SJSA1 (cell line): ENCODE measurements at regions not wholly inside any gene's neighbourhood (a gene's known extent, or its start where the extent isn't known, plus 50 kb on each side); places are given as distances from the start of the nearest gene placed in this dataset.

Source experiments
- DNase-seq, 2 experiments: peaks; one replicate each; pipeline ENCODE4 v3.0.0-alpha.2; 2015 to 2020; ENCODE audit warnings: low spot score in 2 of 2, low read depth in 1 of 2
- H3K27ac ChIP-seq: fragments of 250-450 bp; sonication (Bioruptor Pico); 2 replicates; pipeline ENCODE4 v1.5.1; 2020; ENCODE audit warnings: mild to moderate bottlenecking, moderate library complexity
- H3K27me3 ChIP-seq: fragments of 250-450 bp; sonication (Bioruptor Pico); replicated peaks from 2 replicates; pipeline ENCODE4 v1.5.1; 2020; ENCODE audit warnings: mild to moderate bottlenecking, moderate library complexity
- H3K36me3 ChIP-seq: fragments of 250-450 bp; sonication (Bioruptor Pico); 2 replicates; pipeline ENCODE4 v1.5.1; 2020; ENCODE audit warnings: mild to moderate bottlenecking
- H3K4me1 ChIP-seq: fragments of 250-450 bp; sonication (Bioruptor Pico); replicated peaks from 2 replicates; pipeline ENCODE4 v1.6.1; 2021; ENCODE audit warnings: mild to moderate bottlenecking
- H3K4me3 ChIP-seq: fragments of 250-450 bp; sonication (Bioruptor Pico); 2 replicates; pipeline ENCODE4 v1.5.1; 2020; ENCODE audit warnings: mild to moderate bottlenecking
- H3K9me3 ChIP-seq: fragments of 250-450 bp; sonication (Bioruptor Pico); replicated peaks from 2 replicates; pipeline ENCODE4 v1.5.1; 2020; ENCODE audit warnings: mild to moderate bottlenecking

GRCh38 chr13:100738176-100738855, 63.7 kb upstream of the TMTC4 start:
- Histone ChIP-seq H3K9me3 (no peaks in the 10 kb centered on the region), H3K27me3 (no peaks in the 10 kb centered on the region), H3K36me3 (no peaks in the 10 kb centered on the region), H3K4me1 (no peaks in the 10 kb centered on the region), H3K4me3 (no peak overlapping the region), H3K27ac (no peak overlapping the region)
- DNase-seq, result no peak

- no peaks in the 10 kb centered on the region for H3K9me3 ChIP-seq
- no peak overlapping the region for H3K27ac ChIP-seq
- no peak for DNase-seq
- H3K4me1 ChIP-seq, result no peaks in the 10 kb centered on the region
- no peak overlapping the region for H3K4me3 ChIP-seq
- no peaks in the 10 kb centered on the region for H3K27me3 ChIP-seq
- H3K36me3 ChIP-seq, result no peaks in the 10 kb centered on the region
Observed at GRCh38 chr13:100735494-100735893, 60.9 kb upstream of the TMTC4 start.

GRCh38 chr13:100734194-100734720, 59.7 kb upstream of the TMTC4 start:
- no peaks in the 10 kb centered on the region for H3K9me3 ChIP-seq
- H3K4me1 ChIP-seq, result no peaks in the 10 kb centered on the region
- no peak overlapping the region for H3K4me3 ChIP-seq
- no peak overlapping the region for H3K27ac ChIP-seq
- no peak for DNase-seq
- H3K36me3 ChIP-seq, result no peaks in the 10 kb centered on the region
- no peaks in the 10 kb centered on the region for H3K27me3 ChIP-seq

- H3K27ac ChIP-seq, result no peak overlapping the region
- H3K27me3 ChIP-seq, result no peaks in the 10 kb centered on the region
- no peak overlapping the region for H3K4me3 ChIP-seq
- no peaks in the 10 kb centered on the region for H3K9me3 ChIP-seq
- H3K4me1 ChIP-seq, result no peaks in the 10 kb centered on the region
- no peaks in the 10 kb centered on the region for H3K36me3 ChIP-seq
- DNase-seq, result no peak
Observed at GRCh38 chr13:100733261-100733660, 58.7 kb upstream of the TMTC4 start.

- Histone ChIP-seq H3K27ac (no peak overlapping the region), H3K27me3 (no peaks in the 10 kb centered on the region), H3K36me3 (no peaks in the 10 kb centered on the region), H3K4me1 (no peaks in the 10 kb centered on the region), H3K4me3 (no peak overlapping the region), H3K9me3 (no peaks in the 10 kb centered on the region)
- DNase-seq, result no peak
Observed at GRCh38 chr13:100728201-100728600, 53.6 kb upstream of the TMTC4 start.

GRCh38 chr13:100725472-100725871, 50.9 kb upstream of the TMTC4 start:
- DNase-seq, result no peak
- no peaks in the 10 kb centered on the region for H3K9me3 ChIP-seq
- no peaks in the 10 kb centered on the region for H3K4me1 ChIP-seq
- no peaks in the 10 kb centered on the region for H3K36me3 ChIP-seq
- H3K27ac ChIP-seq, result no peak overlapping the region
- no peak overlapping the region for H3K4me3 ChIP-seq
- H3K27me3 ChIP-seq, result no peaks in the 10 kb centered on the region

- Histone ChIP-seq H3K4me1 (no peaks in the 10 kb centered on the region), H3K27me3 (no peaks in the 10 kb centered on the region), H3K9me3 (no peaks in the 10 kb centered on the region), H3K27ac (no peak overlapping the region), H3K36me3 (no peaks in the 10 kb centered on the region), H3K4me3 (no peak overlapping the region)
- DNase-seq, result no peak
Observed at GRCh38 chr13:100724568-100724967, 50.0 kb upstream of the TMTC4 start.
